ENCODE measurements at regions not wholly inside any gene's neighbourhood (a gene's known extent, or its start where the extent isn't known, plus 50 kb on each side); places are given as distances from the start of the nearest gene placed in this dataset.

GRCh38 chr7:69228212-69228811 lies 370.0 kb upstream of the AUTS2 start:
- DNase-seq = peak in 1 of 3 experiments; percentile 14

- DNase-seq = peak; percentile 98 to 100 (median 98)
These were observed 365.6 kb upstream of the AUTS2 start for GRCh38 chr7:69232445-69233376.

GRCh38 chr7:69237541-69237940 lies 360.7 kb upstream of the AUTS2 start:
- no peak for DNase-seq

- no peak for DNase-seq
These were observed 355.3 kb upstream of the AUTS2 start for GRCh38 chr7:69243016-69243415.

- no peak for DNase-seq
These were observed 353.6 kb upstream of the AUTS2 start for GRCh38 chr7:69244701-69245100.

- no peak for DNase-seq
These were observed 352.6 kb upstream of the AUTS2 start for GRCh38 chr7:69245646-69246045.

- no peak for DNase-seq
These were observed 351.5 kb upstream of the AUTS2 start for GRCh38 chr7:69246758-69247157.

GRCh38 chr7:69248382-69248828 lies 349.9 kb upstream of the AUTS2 start:
- DNase-seq = peak in 1 of 3 experiments; percentile 11

GRCh38 chr7:69250958-69251357 lies 347.3 kb upstream of the AUTS2 start:
- no peak for DNase-seq

- no peak for DNase-seq
These were observed 343.6 kb upstream of the AUTS2 start for GRCh38 chr7:69254643-69255042.

- peak in 2 of 3 experiments; percentile 32 to 68 for DNase-seq
These were observed 341.6 kb upstream of the AUTS2 start for GRCh38 chr7:69256634-69257081.

- DNase-seq = no peak
These were observed 340.7 kb upstream of the AUTS2 start for GRCh38 chr7:69257592-69257991.

- DNase-seq = no peak
These were observed 338.8 kb upstream of the AUTS2 start for GRCh38 chr7:69259445-69259844.

- no peak for DNase-seq
These were observed 338.3 kb upstream of the AUTS2 start for GRCh38 chr7:69260023-69260422.

GRCh38 chr7:69263550-69263949 lies 334.7 kb upstream of the AUTS2 start:
- DNase-seq = no peak

GRCh38 chr7:69269806-69270205 lies 328.5 kb upstream of the AUTS2 start:
- DNase-seq = no peak

GRCh38 chr7:69272101-69272500 lies 326.2 kb upstream of the AUTS2 start:
- DNase-seq = no peak

GRCh38 chr7:69276011-69276729 lies 322.1 kb upstream of the AUTS2 start:
- peak in 2 of 3 experiments; percentile 10 to 68 for DNase-seq

- no peak for DNase-seq
These were observed 320.9 kb upstream of the AUTS2 start for GRCh38 chr7:69277366-69277765.

- no peak for DNase-seq
These were observed 315.3 kb upstream of the AUTS2 start for GRCh38 chr7:69282946-69283345.

- DNase-seq = no peak
These were observed 314.9 kb upstream of the AUTS2 start for GRCh38 chr7:69283421-69283820.

- DNase-seq = peak in 1 of 3 experiments; percentile 42
These were observed 312.4 kb upstream of the AUTS2 start for GRCh38 chr7:69285854-69286253.

GRCh38 chr7:69295977-69296376 lies 302.3 kb upstream of the AUTS2 start:
- peak in 1 of 3 experiments; percentile 12 for DNase-seq

Measured in NCI-H1417 (cell line).